GM21576 (cell line): ENCODE measurements at regions not wholly inside any gene's neighbourhood (a gene's known extent, or its start where the extent isn't known, plus 50 kb on each side); places are given as distances from the start of the nearest gene placed in this dataset.

Experiments
- ATAC-seq: cut with Tn5 transposase; IDR thresholded peaks from one replicate; pipeline ENCODE4 v1.9.1; 2021; ENCODE audit warnings: mild to moderate bottlenecking, moderate library complexity; ENCODE audit not compliant: unreplicated experiment

GRCh38 chr2:16117791-16118610 lies 177.7 kb downstream of the MYCN start:
- ATAC-seq, result no peak

GRCh38 chr2:16117021-16117700 lies 176.8 kb downstream of the MYCN start:
- no peak for ATAC-seq

- no peak for ATAC-seq
Measured at GRCh38 chr2:16115881-16116830, 175.8 kb downstream of the MYCN start.

GRCh38 chr2:16115291-16115690 lies 174.9 kb downstream of the MYCN start:
- no peak for ATAC-seq

GRCh38 chr2:16114836-16115235 lies 174.5 kb downstream of the MYCN start:
- ATAC-seq, result no peak

GRCh38 chr2:16114070-16114469 lies 173.7 kb downstream of the MYCN start:
- no peak for ATAC-seq

- ATAC-seq, result no peak
Measured at GRCh38 chr2:16113568-16113967, 173.2 kb downstream of the MYCN start.

- no peak for ATAC-seq
Measured at GRCh38 chr2:16112972-16113560, 172.7 kb downstream of the MYCN start.

GRCh38 chr2:16112251-16112971 lies 172.1 kb downstream of the MYCN start:
- ATAC-seq, result no peak

GRCh38 chr2:16111838-16112210 lies 171.5 kb downstream of the MYCN start:
- ATAC-seq, result no peak

GRCh38 chr2:16109821-16110310 lies 169.5 kb downstream of the MYCN start:
- no peak for ATAC-seq

- no peak for ATAC-seq
Measured at GRCh38 chr2:16109368-16109820, 169.0 kb downstream of the MYCN start.

- ATAC-seq, result no peak
Measured at GRCh38 chr2:16107246-16107645, 166.9 kb downstream of the MYCN start.

- ATAC-seq, result no peak
Measured at GRCh38 chr2:16106619-16107018, 166.3 kb downstream of the MYCN start.

GRCh38 chr2:16105669-16106281 lies 165.4 kb downstream of the MYCN start:
- ATAC-seq, result no peak

GRCh38 chr2:16104949-16105668 lies 164.8 kb downstream of the MYCN start:
- ATAC-seq, result no peak

GRCh38 chr2:16104315-16104948 lies 164.1 kb downstream of the MYCN start:
- ATAC-seq, result no peak

- ATAC-seq, result no peak
Measured at GRCh38 chr2:16103614-16104314, 163.4 kb downstream of the MYCN start.
